SK-N-SH treated with all-trans-retinoic acid at 6 μM for 48 hours (cell line): ENCODE measurements at regions not wholly inside any gene's neighbourhood (a gene's known extent, or its start where the extent isn't known, plus 50 kb on each side); places are given as distances from the start of the nearest gene placed in this dataset.
A peak's percentile ranks its signal among the peaks of the same experiment; 100 is the strongest.

ENCODE experiments used
- ATAC-seq: fragments of 200-7000 bp; cut with Tn5 transposase; 3 replicates; pipeline ENCODE4 v1.9.1; 2020; ENCODE audit warnings: mild to moderate bottlenecking, moderate library complexity
- ARNTL ChIP-seq: fragments of 450-650 bp; formaldehyde crosslinking; IDR thresholded peaks from 2 replicates; pipeline ENCODE4 v1.5.0; 2020; ENCODE audit warnings: low read depth, mild to moderate bottlenecking, moderate library complexity, borderline replicate concordance
- CSRNP3 ChIP-seq: fragments of 250-450 bp; sonication (Bioruptor Pico); IDR thresholded peaks from 2 replicates; pipeline ENCODE4 v1.5.1; 2021; ENCODE audit warnings: mild to moderate bottlenecking, moderate library complexity
- ESRRG ChIP-seq: fragments of 250-450 bp; sonication (Bioruptor Pico); IDR thresholded peaks from 2 replicates; pipeline ENCODE4 v1.6.1; 2021; ENCODE audit warnings: mild to moderate bottlenecking
- GLIS3 ChIP-seq: fragments of 250-450 bp; sonication (Bioruptor Pico); IDR thresholded peaks from 2 replicates; pipeline ENCODE4 v1.5.0; 2020; ENCODE audit warnings: mild to moderate bottlenecking, moderate library complexity
- ISL1 ChIP-seq: fragments of 250-450 bp; sonication (Bioruptor Pico); IDR thresholded peaks from 2 replicates; pipeline ENCODE4 v2.1.2; 2022; ENCODE audit warnings: mild to moderate bottlenecking, moderate library complexity
- OSR1 ChIP-seq: fragments of 250-450 bp; sonication (Bioruptor Pico); IDR thresholded peaks from 2 replicates; pipeline ENCODE4 v1.8.0; 2022; ENCODE audit warnings: moderate library complexity, mild to moderate bottlenecking, inconsistent platforms
- PATZ1 ChIP-seq: fragments of 250-450 bp; sonication (Bioruptor Pico); IDR thresholded peaks from 2 replicates; pipeline ENCODE4 v1.8.0; 2020; ENCODE audit warnings: mild to moderate bottlenecking, moderate library complexity, borderline replicate concordance
- POU6F1 ChIP-seq: fragments of 250-450 bp; sonication (Bioruptor Pico); IDR thresholded peaks from 2 replicates; pipeline ENCODE4 v1.8.0; 2021; ENCODE audit warnings: low read depth, mild to moderate bottlenecking, moderate library complexity, borderline replicate concordance
- PPARA ChIP-seq: fragments of 250-450 bp; sonication (Bioruptor Pico); IDR thresholded peaks from 2 replicates; pipeline ENCODE4 v1.5.0; 2020; ENCODE audit warnings: mild to moderate bottlenecking, borderline replicate concordance
- RARB ChIP-seq: fragments of 250-450 bp; sonication (Bioruptor Pico); IDR thresholded peaks from 2 replicates; pipeline ENCODE4 v1.8.0; 2021; ENCODE audit warnings: mild to moderate bottlenecking, moderate library complexity
- SNAI2 ChIP-seq: fragments of 250-450 bp; sonication (Bioruptor Pico); IDR thresholded peaks from 2 replicates; pipeline ENCODE4 v1.5.0; 2020; ENCODE audit warnings: mild to moderate bottlenecking, moderate library complexity
- TCF4 ChIP-seq: fragments of 250-450 bp; sonication (Bioruptor Pico); IDR thresholded peaks from 2 replicates; pipeline ENCODE4 v1.8.0; 2021; ENCODE audit warnings: mild to moderate bottlenecking, moderate library complexity, borderline replicate concordance
- TOX ChIP-seq: fragments of 250-450 bp; sonication (Bioruptor Pico); IDR thresholded peaks from 2 replicates; pipeline ENCODE4 v1.8.0; 2021; ENCODE audit warnings: mild to moderate bottlenecking, moderate library complexity, borderline replicate concordance
- TSHZ2 ChIP-seq: fragments of 250-450 bp; sonication (Bioruptor Pico); IDR thresholded peaks from 2 replicates; pipeline ENCODE4 v1.5.0; 2020; ENCODE audit warnings: mild to moderate bottlenecking, moderate library complexity
- ZFP3 ChIP-seq: fragments of 250-450 bp; sonication (Bioruptor Pico); IDR thresholded peaks from 2 replicates; pipeline ENCODE4 v1.5.0; 2020; ENCODE audit warnings: mild to moderate bottlenecking, moderate library complexity
- ZFP30 ChIP-seq: fragments of 450-650 bp; formaldehyde crosslinking; IDR thresholded peaks from 2 replicates; pipeline ENCODE4 v1.5.0; 2022; ENCODE audit warnings: mild to moderate bottlenecking, moderate library complexity
- ZNF565 ChIP-seq: fragments of 450-650 bp; formaldehyde crosslinking; conservative IDR thresholded peaks from 2 replicates; pipeline ENCODE4 v1.5.0; 2020; ENCODE audit warnings: low read depth, mild to moderate bottlenecking, moderate library complexity
- ZNF70 ChIP-seq: fragments of 450-650 bp; formaldehyde crosslinking; IDR thresholded peaks from 2 replicates; pipeline ENCODE4 v1.5.0; 2020; ENCODE audit warnings: mild to moderate bottlenecking, moderate library complexity
- ZNF8 ChIP-seq: fragments of 450-650 bp; formaldehyde crosslinking; IDR thresholded peaks from 2 replicates; pipeline ENCODE4 v1.5.0; 2020; ENCODE audit warnings: mild to moderate bottlenecking, moderate library complexity

GRCh38 chr9:692636-693129 lies 148.8 kb upstream of the DMRT1 start:
- no peak for TF ChIP-seq POU6F1 (CRISPR knock-in tag)
- no peak for TF ChIP-seq ZNF8 (CRISPR knock-in tag)
- no peak for TF ChIP-seq TOX (CRISPR knock-in tag)
- no peak for TF ChIP-seq ISL1 (CRISPR knock-in tag)
- no peak for TF ChIP-seq ESRRG
- no peak for TF ChIP-seq SNAI2 (CRISPR knock-in tag)
- TF ChIP-seq, all 23 proteins: peak for 0
- no peak for ATAC-seq

- ATAC-seq, result peak; percentile 65
- TF ChIP-seq ZNF8 (CRISPR knock-in tag) (no peak), RARB (CRISPR knock-in tag) (no peak), TOX (CRISPR knock-in tag) (no peak), PATZ1 (CRISPR knock-in tag) (no peak), TSHZ2 (CRISPR knock-in tag) (no peak), SNAI2 (CRISPR knock-in tag) (no peak), PPARA (CRISPR knock-in tag) (no peak), GLIS3 (CRISPR knock-in tag) (no peak), CSRNP3 (CRISPR knock-in tag) (no peak)
Observed at GRCh38 chr9:693201-694091, 148.1 kb upstream of the DMRT1 start.

GRCh38 chr9:694092-694402 lies 147.4 kb upstream of the DMRT1 start:
- TF ChIP-seq ESRRG, result no peak
- no peak for TF ChIP-seq SNAI2 (CRISPR knock-in tag)
- TF ChIP-seq ZFP3 (CRISPR knock-in tag), result no peak
- no peak for TF ChIP-seq OSR1 (CRISPR knock-in tag)
- ATAC-seq, result no peak

GRCh38 chr9:694403-695154 lies 146.9 kb upstream of the DMRT1 start:
- ATAC-seq, result peak; percentile 55
- TF ChIP-seq CSRNP3 (CRISPR knock-in tag) (no peak), ZNF70 (CRISPR knock-in tag) (no peak), GLIS3 (CRISPR knock-in tag) (no peak), RARB (CRISPR knock-in tag) (no peak), TCF4 (no peak), PPARA (CRISPR knock-in tag) (no peak), ESRRG (no peak), ARNTL (CRISPR knock-in tag) (no peak), TOX (CRISPR knock-in tag) (no peak), POU6F1 (CRISPR knock-in tag) (no peak), ISL1 (CRISPR knock-in tag) (no peak), ZFP30 (CRISPR knock-in tag) (no peak), ZNF565 (no peak)
